ENCODE measurements at regions not wholly inside any gene's neighbourhood (a gene's known extent, or its start where the extent isn't known, plus 50 kb on each side); places are given as distances from the start of the nearest gene placed in this dataset.

DNA sequence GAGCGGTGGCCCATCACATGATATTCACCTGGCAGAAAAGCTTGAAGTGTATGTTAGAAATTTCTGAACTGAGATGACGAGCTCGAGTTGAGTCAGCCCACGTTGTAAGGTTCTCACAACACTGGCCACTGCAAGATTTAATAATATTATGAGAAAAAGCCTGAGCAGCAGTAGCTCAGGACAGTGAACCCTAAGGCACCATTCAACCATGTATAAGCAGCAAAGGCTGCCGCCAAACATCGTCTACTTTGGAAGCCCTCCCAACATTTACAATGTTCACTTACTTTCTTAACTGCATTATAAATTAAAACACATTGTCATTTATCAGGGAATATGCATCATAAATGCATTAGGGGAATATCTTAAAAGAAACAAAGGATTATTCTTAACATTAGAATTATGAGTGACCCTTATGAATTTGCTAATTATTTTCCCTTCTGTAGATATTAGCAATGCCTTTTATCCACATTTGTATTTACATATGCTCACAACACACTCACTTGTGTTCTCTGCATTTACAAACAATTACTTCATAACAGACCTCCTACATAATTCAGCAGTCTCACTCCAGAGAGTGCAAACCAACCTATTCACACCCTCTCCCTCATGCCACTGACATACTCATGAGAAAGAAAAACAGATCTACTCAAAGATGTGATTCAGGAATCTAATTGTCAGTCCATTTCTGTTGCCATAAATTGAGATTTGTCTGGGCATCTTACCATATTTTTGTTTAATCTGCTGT lies 57.7 kb upstream of the CARD18 start:
- no peak for DNase-seq

DNA sequence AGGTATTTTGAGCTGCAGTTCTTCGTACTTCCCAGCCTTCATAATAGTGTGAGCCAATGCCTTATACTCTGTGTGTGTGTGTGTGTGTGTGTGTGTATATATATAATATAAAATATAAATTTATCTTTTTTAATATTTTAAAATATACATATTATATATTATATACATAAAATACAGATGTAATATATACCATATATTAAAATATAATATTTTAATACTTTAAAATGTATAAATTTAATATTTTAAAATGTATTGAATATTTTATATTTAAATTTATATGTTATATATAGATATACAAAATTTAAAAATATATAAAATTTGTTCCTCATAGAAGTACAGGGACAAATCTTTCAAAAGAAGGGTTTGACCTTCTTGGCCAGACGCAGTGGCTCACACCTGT lies 53.7 kb upstream of the CARD18 start:
- no peak for DNase-seq

GRCh38 chr11:105192115-105192514 lies 52.5 kb upstream of the CARD18 start:
- no peak for DNase-seq

DNA sequence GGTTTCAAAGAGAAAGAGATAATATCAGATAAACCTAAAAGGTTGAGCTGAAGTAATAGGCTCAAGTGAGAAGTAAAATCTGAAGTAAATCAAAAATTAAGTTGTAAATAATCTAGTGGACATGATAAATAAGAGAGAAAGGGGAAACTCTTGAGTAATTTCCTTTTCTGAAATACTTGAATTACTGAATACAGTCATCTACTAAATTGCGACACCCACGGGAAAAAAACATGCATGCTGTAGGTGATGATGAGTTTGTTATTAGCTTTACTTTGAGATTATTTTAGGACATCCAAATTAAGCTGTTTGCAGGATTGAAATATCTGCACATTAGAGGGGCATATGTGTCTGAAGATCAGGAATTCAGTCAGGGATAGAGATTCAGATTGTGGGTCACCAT lies 50.0 kb upstream of the CARD18 start:
- DNase-seq, result no peak
